ENCODE measurements at regions not wholly inside any gene's neighbourhood (a gene's known extent, or its start where the extent isn't known, plus 50 kb on each side); places are given as distances from the start of the nearest gene placed in this dataset.

DNA sequence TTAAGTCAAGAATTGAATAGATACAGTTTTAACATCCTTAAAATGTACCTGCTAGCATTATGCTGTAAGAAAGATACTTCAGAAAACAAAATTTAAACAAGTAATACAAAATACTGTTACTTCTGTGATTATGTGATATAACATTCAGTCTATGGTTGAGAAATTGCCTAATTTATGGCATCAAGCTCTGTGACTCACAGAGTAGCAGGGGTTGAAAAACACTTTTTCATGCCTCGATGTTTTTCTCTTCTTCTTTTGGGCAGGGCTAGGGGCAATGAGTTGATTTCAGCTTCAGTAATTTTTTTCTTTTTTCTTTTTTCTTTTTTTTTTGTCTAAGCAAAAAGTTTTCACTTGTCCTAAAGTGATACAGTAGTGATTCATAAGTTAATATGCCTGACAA is 209.2 kb downstream of the MBL2 start:
- TF ChIP-seq, protein P1, sequence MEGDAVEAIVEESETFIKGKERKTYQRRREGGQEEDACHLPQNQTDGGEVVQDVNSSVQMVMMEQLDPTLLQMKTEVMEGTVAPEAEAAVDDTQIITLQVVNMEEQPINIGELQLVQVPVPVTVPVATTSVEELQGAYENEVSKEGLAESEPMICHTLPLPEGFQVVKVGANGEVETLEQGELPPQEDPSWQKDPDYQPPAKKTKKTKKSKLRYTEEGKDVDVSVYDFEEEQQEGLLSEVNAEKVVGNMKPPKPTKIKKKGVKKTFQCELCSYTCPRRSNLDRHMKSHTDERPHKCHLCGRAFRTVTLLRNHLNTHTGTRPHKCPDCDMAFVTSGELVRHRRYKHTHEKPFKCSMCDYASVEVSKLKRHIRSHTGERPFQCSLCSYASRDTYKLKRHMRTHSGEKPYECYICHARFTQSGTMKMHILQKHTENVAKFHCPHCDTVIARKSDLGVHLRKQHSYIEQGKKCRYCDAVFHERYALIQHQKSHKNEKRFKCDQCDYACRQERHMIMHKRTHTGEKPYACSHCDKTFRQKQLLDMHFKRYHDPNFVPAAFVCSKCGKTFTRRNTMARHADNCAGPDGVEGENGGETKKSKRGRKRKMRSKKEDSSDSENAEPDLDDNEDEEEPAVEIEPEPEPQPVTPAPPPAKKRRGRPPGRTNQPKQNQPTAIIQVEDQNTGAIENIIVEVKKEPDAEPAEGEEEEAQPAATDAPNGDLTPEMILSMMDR (IDR thresholded peaks at IDR 0.05): no peak
- no peak for TF ChIP-seq POLR2A (IDR thresholded peaks at IDR 0.05)

Measured in adrenal gland (tissue), 5 donors.